ENCODE measurements at regions not wholly inside any gene's neighbourhood (a gene's known extent, or its start where the extent isn't known, plus 50 kb on each side); places are given as distances from the start of the nearest gene placed in this dataset.
A peak's percentile ranks its signal among the peaks of the same experiment; 100 is the strongest.

- no peak for DNase-seq (ENCODE audit: low read depth in 2 of 2)
Observed at GRCh38 chr4:128388352-128388630, 100.7 kb upstream of the PGRMC2 start.

GRCh38 chr4:128387600-128388351 lies 100.2 kb upstream of the PGRMC2 start:
- DNase-seq (ENCODE audit: low read depth in 2 of 2) = no peak

- DNase-seq (ENCODE audit: low read depth in 2 of 2) = no peak
Observed at GRCh38 chr4:128386761-128387599, 99.4 kb upstream of the PGRMC2 start.

- DNase-seq (ENCODE audit: low read depth in 2 of 2) = no peak
Observed at GRCh38 chr4:128385683-128386304, 98.2 kb upstream of the PGRMC2 start.

GRCh38 chr4:128384765-128385598 lies 97.4 kb upstream of the PGRMC2 start:
- no peak for DNase-seq (ENCODE audit: low read depth in 2 of 2)

- DNase-seq (ENCODE audit: low read depth in 2 of 2) = no peak
Observed at GRCh38 chr4:128384091-128384520, 96.5 kb upstream of the PGRMC2 start.

GRCh38 chr4:128381748-128382559 lies 94.3 kb upstream of the PGRMC2 start:
- DNase-seq (ENCODE audit: low read depth in 2 of 2) = no peak

GRCh38 chr4:128380306-128380705 lies 92.7 kb upstream of the PGRMC2 start:
- no peak for DNase-seq (ENCODE audit: low read depth in 2 of 2)

GRCh38 chr4:128379860-128380259 lies 92.2 kb upstream of the PGRMC2 start:
- DNase-seq (ENCODE audit: low read depth in 2 of 2) = peak in 1 of 2 donors; percentile 0

- no peak for DNase-seq (ENCODE audit: low read depth in 2 of 2)
Observed at GRCh38 chr4:128378668-128379067, 91.1 kb upstream of the PGRMC2 start.

- no peak for DNase-seq (ENCODE audit: low read depth in 2 of 2)
Observed at GRCh38 chr4:128376958-128377357, 89.3 kb upstream of the PGRMC2 start.

GRCh38 chr4:128376303-128376702 lies 88.7 kb upstream of the PGRMC2 start:
- no peak for DNase-seq (ENCODE audit: low read depth in 2 of 2)

- no peak for DNase-seq (ENCODE audit: low read depth in 2 of 2)
Observed at GRCh38 chr4:128373628-128374027, 86.0 kb upstream of the PGRMC2 start.

- DNase-seq (ENCODE audit: low read depth in 2 of 2) = no peak
Observed at GRCh38 chr4:128371876-128372275, 84.3 kb upstream of the PGRMC2 start.

- no peak for DNase-seq (ENCODE audit: low read depth in 2 of 2)
Observed at GRCh38 chr4:128371001-128371777, 83.6 kb upstream of the PGRMC2 start.

GRCh38 chr4:128366212-128366611 lies 78.6 kb upstream of the PGRMC2 start:
- DNase-seq (ENCODE audit: low read depth in 2 of 2) = no peak

- DNase-seq (ENCODE audit: low read depth in 2 of 2) = no peak
Observed at GRCh38 chr4:128364565-128364964, 77.0 kb upstream of the PGRMC2 start.

- no peak for DNase-seq (ENCODE audit: low read depth in 2 of 2)
Observed at GRCh38 chr4:128363966-128364365, 76.4 kb upstream of the PGRMC2 start.

- DNase-seq (ENCODE audit: low read depth in 2 of 2) = no peak
Observed at GRCh38 chr4:128362760-128363159, 75.1 kb upstream of the PGRMC2 start.

GRCh38 chr4:128359422-128359821 lies 71.8 kb upstream of the PGRMC2 start:
- DNase-seq (ENCODE audit: low read depth in 2 of 2) = no peak
